HCT116 (cell line): ENCODE measurements at regions not wholly inside any gene's neighbourhood (a gene's known extent, or its start where the extent isn't known, plus 50 kb on each side); places are given as distances from the start of the nearest gene placed in this dataset.
A peak's percentile ranks its signal among the peaks of the same experiment; 100 is the strongest.

Source experiments
- ATAC-seq: fragments of 200-7000 bp; cut with Tn5 transposase; 2 replicates; pipeline ENCODE4 v1.9.1; 2020; ENCODE audit warnings: mild to moderate bottlenecking, moderate library complexity
- BruUV-seq: library from RNA; stranded (reverse); fragments of 400-500 nt; replicated peaks from 2 replicates; lab custom pipeline; 2021; lab: Mats Ljungman, UMichigan
- CTCF ChIA-PET: fragments of 300-600 bp; sonication (Branson Sonifier 250); formaldehyde crosslinking; loops from one replicate; lab custom pipeline; 2021; ENCODE audit warnings: antibody characterized with exemption; lab: Charles Lee
- POLR2A ChIA-PET: fragments of 300-600, 350-600 bp; sonication (Branson Sonifier 250); formaldehyde crosslinking; loops from one replicate; lab custom pipeline; 2021; ENCODE audit warnings: antibody characterized with exemption; lab: Charles Lee
- RAD21 ChIA-PET, 2 experiments: fragments of 300-600 bp; sonication (Branson Sonifier 250); formaldehyde crosslinking; loops; one replicate each; lab custom pipeline; 2023; ENCODE audit warnings: low total read pairs in 2 of 2; ENCODE audit not compliant: uncharacterized antibody in 2 of 2, unreplicated experiment in 2 of 2, low non-redundant PET in 1 of 2; lab: Charles Lee
- DNase-seq: peaks from one replicate; pipeline ENCODE4 v3.0.0-alpha.2; 2010; ENCODE audit warnings: low read depth, low spot score
- H2AFZ ChIP-seq: fragments of 200-600 bp; shearing (Covaris generic), sonication (generic); 2 replicates; pipeline ENCODE4 v1.6.1; 2017; ENCODE audit warnings: low read depth, mixed run types, mixed read lengths, antibody characterized with exemption, low read length; ENCODE audit not compliant: poor library complexity, severe bottlenecking
- H3K27ac ChIP-seq: 2 replicates; pipeline ENCODE4 v1.5.1; 2012; ENCODE audit warnings: low read depth, low read length
- H3K27me3 ChIP-seq: fragments of 200-600 bp; sonication (generic); 2 replicates; pipeline ENCODE4 v1.6.1; 2016; ENCODE audit warnings: mixed run types, low read length, mixed read lengths; ENCODE audit not compliant: insufficient read depth
- H3K36me3 ChIP-seq, 2 experiments: fragments of 200-500 bp in 1 of 2; fragments of 200-600 bp in 1 of 2; sonication (Bioruptor generic) in 1 of 2; sonication (generic) in 1 of 2; 2 replicates each; pipeline versions ENCODE4 v1.5.1 to v1.6.1; 2014 to 2016; ENCODE audit warnings: low read length in 2 of 2, inconsistent platforms in 1 of 2, mixed read lengths in 1 of 2, mixed run types in 1 of 2; ENCODE audit not compliant: insufficient read depth in 2 of 2, control insufficient read depth in 1 of 2
- H3K4me1 ChIP-seq, 2 experiments: fragments of 200-600 bp in 1 of 2; sonication (generic) in 1 of 2; 2 replicates each; pipeline versions ENCODE4 v1.5.1 to v1.6.1; 2012 to 2017; ENCODE audit warnings: low read length in 2 of 2, inconsistent platforms in 1 of 2, mild to moderate bottlenecking in 1 of 2, mixed read lengths in 1 of 2, mixed run types in 1 of 2, moderate library complexity in 1 of 2; ENCODE audit not compliant: insufficient read depth in 2 of 2, control insufficient read depth in 1 of 2
- H3K4me2 ChIP-seq: fragments of 200-600 bp; sonication (generic); 2 replicates; pipeline ENCODE4 v1.6.1; 2017; ENCODE audit warnings: mixed run types, low read length, mixed read lengths
- H3K4me3 ChIP-seq, 2 experiments: fragments of 200-600 bp in 1 of 2; sonication (generic) in 1 of 2; replicated peaks in 1 of 2; 2 replicates each; pipeline ENCODE4 v1.5.1; 2011 to 2016; ENCODE audit warnings: low read length in 2 of 2, control low read depth in 1 of 2, low read depth in 1 of 2, mild to moderate bottlenecking in 1 of 2, mixed read lengths in 1 of 2, mixed run types in 1 of 2
- H3K79me2 ChIP-seq: fragments of 200-600 bp; sonication (generic); 2 replicates; pipeline ENCODE4 v1.6.1; 2017; ENCODE audit warnings: mild to moderate bottlenecking, mixed run types, low read length, moderate library complexity, mixed read lengths; ENCODE audit not compliant: insufficient read depth
- H3K9ac ChIP-seq: fragments of 200-600 bp; sonication (generic); 2 replicates; pipeline ENCODE4 v1.6.1; 2016; ENCODE audit warnings: low read length, mixed read lengths
- H3K9me2 ChIP-seq: fragments of 200-600 bp; sonication (generic), shearing (Covaris generic); 2 replicates; pipeline ENCODE4 v1.6.1; 2017; ENCODE audit warnings: mixed run types, mild to moderate bottlenecking, moderate library complexity; ENCODE audit not compliant: insufficient read depth
- H3K9me3 ChIP-seq, 2 experiments: fragments of 200-500 bp in 1 of 2; fragments of 200-600 bp in 1 of 2; sonication (Bioruptor generic) in 1 of 2; sonication (generic) in 1 of 2; 2 replicates each; pipeline ENCODE4 v1.6.1; 2014 to 2017; ENCODE audit warnings: low read length in 2 of 2, mixed read lengths in 2 of 2, inconsistent platforms in 1 of 2, low read depth in 1 of 2, mild to moderate bottlenecking in 1 of 2, mixed run types in 1 of 2, moderate library complexity in 1 of 2; ENCODE audit not compliant: control insufficient read depth in 1 of 2, insufficient read depth in 1 of 2
- H4K20me1 ChIP-seq: fragments of 200-600 bp; sonication (generic), shearing (Covaris generic); 2 replicates; pipeline ENCODE4 v1.6.1; 2017; ENCODE audit warnings: mixed run types, mild to moderate bottlenecking, moderate library complexity; ENCODE audit not compliant: insufficient read depth
- CBX3 ChIP-seq: IDR thresholded peaks from 2 replicates; pipeline ENCODE4 v1.6.1; 2012; ENCODE audit warnings: low read depth
- ELF1 ChIP-seq: IDR thresholded peaks from 2 replicates; pipeline ENCODE4 v1.6.1; 2012; ENCODE audit warnings: low read depth, borderline replicate concordance
- EZH2 ChIP-seq: fragments of 200-600 bp; sonication (generic); IDR thresholded peaks from 2 replicates; pipeline ENCODE4 v1.6.1; 2017; ENCODE audit warnings: antibody characterized with exemption, mixed run types
- EZH2phosphoT487 ChIP-seq: fragments of 200-600 bp; IDR thresholded peaks from 2 replicates; pipeline ENCODE4 v1.6.1; 2018; ENCODE audit warnings: antibody characterized with exemption, borderline replicate concordance
- FOSL1 ChIP-seq: IDR thresholded peaks from 2 replicates; pipeline ENCODE4 v1.6.1; 2012; ENCODE audit warnings: low read depth
- RAD21 ChIP-seq: IDR thresholded peaks from 2 replicates; pipeline ENCODE4 v1.6.1; 2012; ENCODE audit warnings: low read depth, mild to moderate bottlenecking
- SP1 ChIP-seq: IDR thresholded peaks from 2 replicates; pipeline ENCODE4 v1.6.1; 2012; ENCODE audit warnings: low read depth
- TCF7L2 ChIP-seq: IDR thresholded peaks from 2 replicates; pipeline ENCODE4 v1.7.0; 2011; ENCODE audit warnings: borderline replicate concordance, inconsistent platforms; ENCODE audit not compliant: insufficient read depth, insufficient read length; ENCODE audit errors: extremely low read depth
- YY1 ChIP-seq: IDR thresholded peaks from 2 replicates; pipeline ENCODE4 v1.6.1; 2011; ENCODE audit warnings: low read length, low read depth, moderate library complexity, mild to moderate bottlenecking; ENCODE audit not compliant: insufficient replicate concordance; ENCODE audit errors: extremely low read depth
- ZNF274 ChIP-seq: fragments of 200-500 bp; sonication (Bioruptor generic); IDR thresholded peaks from 2 replicates; pipeline ENCODE4 v1.6.1; 2014; ENCODE audit warnings: mild to moderate bottlenecking, low read depth, low read length, inconsistent platforms
- intact Hi-C: fragments of 100-400 bp; cut with micrococcal nuclease; formaldehyde crosslinking; loops from 2 replicates; pipeline ENCODE4 v1.10.0; 2022
- TF ChIP-seq, protein P1 (sequence below): IDR thresholded peaks from 2 replicates; pipeline ENCODE4 v1.6.1; 2012
- TF ChIP-seq, protein P2 (sequence below): IDR thresholded peaks from 2 replicates; pipeline ENCODE4 v1.6.1; 2012
- TF ChIP-seq, protein P3 (sequence below): IDR thresholded peaks from 2 replicates; pipeline ENCODE4 v1.6.1; 2011; ENCODE audit warnings: mild to moderate bottlenecking, low read length, moderate library complexity; ENCODE audit not compliant: insufficient replicate concordance; ENCODE audit errors: extremely low read depth

DNA sequence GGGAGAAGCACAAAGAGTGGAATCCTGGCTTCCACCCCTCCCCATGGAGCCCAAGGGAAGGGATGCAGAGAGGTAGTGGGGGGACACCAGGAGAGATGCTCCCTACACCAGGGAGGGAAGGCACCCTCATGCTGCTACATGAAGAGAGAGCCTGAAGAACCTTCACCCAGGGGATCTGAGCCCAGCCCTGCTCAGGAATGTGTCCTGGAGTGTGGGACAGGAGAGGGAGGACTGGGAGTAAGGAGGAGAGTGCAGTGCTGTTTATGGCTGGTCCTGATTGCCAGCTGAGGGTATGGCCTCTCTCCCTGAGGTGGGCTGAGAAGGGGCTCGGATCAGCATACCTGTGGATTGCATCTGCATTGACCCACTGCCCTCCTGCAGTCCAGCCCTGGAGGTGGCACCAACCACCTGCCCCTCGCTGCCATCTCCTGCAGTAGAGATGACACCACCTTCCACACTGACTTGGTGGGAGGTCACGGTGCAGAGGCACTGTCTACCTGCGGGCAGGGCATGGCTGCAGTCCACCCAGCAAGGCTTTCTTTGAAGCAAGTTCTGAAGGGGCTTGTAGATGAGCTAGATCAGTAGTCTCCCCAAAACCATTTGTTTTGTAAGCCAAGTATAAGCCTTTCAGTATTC is 114.9 kb upstream of the SLC25A48 start:
- Histone ChIP-seq H3K36me3 (no peaks in the 10 kb centered on the region), H3K9me3 (no peaks in the 10 kb centered on the region), H3K27ac (no peak overlapping the region), H3K4me3 (no peak overlapping the region), H2AFZ (no peak overlapping the region), H3K27me3 (0 out of 2 replicates have a peak, but pooled peaks cover 2% of the 10 kb centered on the region), H3K9me2 (no peaks in the 10 kb centered on the region), H3K4me1 (peaks cover 6 to 14% of the 10 kb centered on the region in 2 experiments; a peak in 3 of 4 replicates), H3K9ac (no peak overlapping the region), H3K79me2 (no peaks in the 10 kb centered on the region), H4K20me1 (no peaks in the 10 kb centered on the region), H3K4me2 (no peak overlapping the region)
- ChIA-PET POLR2A (no interaction called here), CTCF (no interaction called here), RAD21 (no interaction called here)
- ATAC-seq (peak; percentile 69), DNase-seq (no peak)
- BruUV-seq, result no TSS peak
- TF ChIP-seq ZNF274 (no peak), FOSL1 (no peak), ELF1 (no peak), CBX3 (no peak), RAD21 (no peak), EZH2phosphoT487 (no peak), YY1 (no peak), SP1 (no peak), TCF7L2 (no peak), EZH2 (no peak)
- TF ChIP-seq, protein P1, sequence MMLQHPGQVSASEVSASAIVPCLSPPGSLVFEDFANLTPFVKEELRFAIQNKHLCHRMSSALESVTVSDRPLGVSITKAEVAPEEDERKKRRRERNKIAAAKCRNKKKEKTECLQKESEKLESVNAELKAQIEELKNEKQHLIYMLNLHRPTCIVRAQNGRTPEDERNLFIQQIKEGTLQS, result no peak
- TF ChIP-seq, protein P2, sequence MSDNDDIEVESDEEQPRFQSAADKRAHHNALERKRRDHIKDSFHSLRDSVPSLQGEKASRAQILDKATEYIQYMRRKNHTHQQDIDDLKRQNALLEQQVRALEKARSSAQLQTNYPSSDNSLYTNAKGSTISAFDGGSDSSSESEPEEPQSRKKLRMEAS, result no peak
- TF ChIP-seq, protein P3, sequence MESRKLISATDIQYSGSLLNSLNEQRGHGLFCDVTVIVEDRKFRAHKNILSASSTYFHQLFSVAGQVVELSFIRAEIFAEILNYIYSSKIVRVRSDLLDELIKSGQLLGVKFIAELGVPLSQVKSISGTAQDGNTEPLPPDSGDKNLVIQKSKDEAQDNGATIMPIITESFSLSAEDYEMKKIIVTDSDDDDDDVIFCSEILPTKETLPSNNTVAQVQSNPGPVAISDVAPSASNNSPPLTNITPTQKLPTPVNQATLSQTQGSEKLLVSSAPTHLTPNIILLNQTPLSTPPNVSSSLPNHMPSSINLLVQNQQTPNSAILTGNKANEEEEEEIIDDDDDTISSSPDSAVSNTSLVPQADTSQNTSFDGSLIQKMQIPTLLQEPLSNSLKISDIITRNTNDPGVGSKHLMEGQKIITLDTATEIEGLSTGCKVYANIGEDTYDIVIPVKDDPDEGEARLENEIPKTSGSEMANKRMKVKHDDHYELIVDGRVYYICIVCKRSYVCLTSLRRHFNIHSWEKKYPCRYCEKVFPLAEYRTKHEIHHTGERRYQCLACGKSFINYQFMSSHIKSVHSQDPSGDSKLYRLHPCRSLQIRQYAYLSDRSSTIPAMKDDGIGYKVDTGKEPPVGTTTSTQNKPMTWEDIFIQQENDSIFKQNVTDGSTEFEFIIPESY, result no peak
- intact Hi-C loops, result no loop called here
